ENCODE measurements at regions not wholly inside any gene's neighbourhood (a gene's known extent, or its start where the extent isn't known, plus 50 kb on each side); places are given as distances from the start of the nearest gene placed in this dataset.
"Not testable (repeated sequence)": the region's sequence is repeated elsewhere in the genome, so short reads cannot be mapped to it uniquely, and the experiment has no call there.

DNA sequence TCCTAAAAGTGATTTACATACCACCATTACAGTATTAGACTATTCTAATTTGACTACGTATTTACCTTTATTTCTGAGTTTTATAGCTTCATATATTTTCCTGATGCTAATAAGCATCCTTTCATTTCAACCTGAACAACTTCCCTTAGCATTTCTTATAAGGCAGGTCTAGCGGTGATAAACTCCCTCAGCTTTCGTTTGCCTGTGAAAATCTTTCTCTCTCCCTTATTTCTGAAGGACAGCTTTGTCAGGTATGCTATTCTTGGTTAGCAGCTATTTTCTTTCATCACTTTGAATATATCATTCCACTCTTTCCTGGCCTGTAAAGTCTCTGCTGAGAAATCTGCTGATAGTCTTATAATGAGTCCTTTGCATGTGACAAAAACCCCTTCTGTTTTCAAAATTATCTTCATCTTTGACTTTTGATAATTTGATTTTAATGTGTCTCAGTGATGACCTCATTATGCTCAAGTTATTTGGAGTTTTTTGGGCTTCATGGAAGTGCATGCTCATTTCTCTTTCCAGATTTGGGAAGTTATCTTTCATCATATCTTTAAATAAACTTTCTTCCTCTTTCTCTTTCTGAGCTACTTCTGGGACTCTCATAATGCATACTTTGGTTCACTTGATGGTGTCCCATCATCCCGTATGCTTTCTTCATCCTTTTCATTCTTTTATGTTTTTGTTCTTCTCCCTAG is 285.4 kb upstream of the PMFBP1 start:
- intact Hi-C loops (cut with DNase I): no loop called here
- Histone ChIP-seq H3K4me3 (no peak overlapping the region), H3K9me3 (peaks cover 6% of the 10 kb centered on the region), H3K36me3 (ENCODE audit: insufficient read depth in 1 of 2, low read depth in 1 of 2) (no peaks in the 10 kb centered on the region), H3K27ac (no peak overlapping the region), H3K27me3 (ENCODE audit: insufficient read depth in 3 of 3, low read length in 2 of 3) (no peaks in the 10 kb centered on the region), H3K4me1 (no peaks in the 10 kb centered on the region)
- ATAC-seq (no peak), DNase-seq (no peak)
- 93 to 96% (median 95%) methylated on average over 4 of the region's 4 CpGs for WGBS, 3 donors
- TF ChIP-seq, protein P1, sequence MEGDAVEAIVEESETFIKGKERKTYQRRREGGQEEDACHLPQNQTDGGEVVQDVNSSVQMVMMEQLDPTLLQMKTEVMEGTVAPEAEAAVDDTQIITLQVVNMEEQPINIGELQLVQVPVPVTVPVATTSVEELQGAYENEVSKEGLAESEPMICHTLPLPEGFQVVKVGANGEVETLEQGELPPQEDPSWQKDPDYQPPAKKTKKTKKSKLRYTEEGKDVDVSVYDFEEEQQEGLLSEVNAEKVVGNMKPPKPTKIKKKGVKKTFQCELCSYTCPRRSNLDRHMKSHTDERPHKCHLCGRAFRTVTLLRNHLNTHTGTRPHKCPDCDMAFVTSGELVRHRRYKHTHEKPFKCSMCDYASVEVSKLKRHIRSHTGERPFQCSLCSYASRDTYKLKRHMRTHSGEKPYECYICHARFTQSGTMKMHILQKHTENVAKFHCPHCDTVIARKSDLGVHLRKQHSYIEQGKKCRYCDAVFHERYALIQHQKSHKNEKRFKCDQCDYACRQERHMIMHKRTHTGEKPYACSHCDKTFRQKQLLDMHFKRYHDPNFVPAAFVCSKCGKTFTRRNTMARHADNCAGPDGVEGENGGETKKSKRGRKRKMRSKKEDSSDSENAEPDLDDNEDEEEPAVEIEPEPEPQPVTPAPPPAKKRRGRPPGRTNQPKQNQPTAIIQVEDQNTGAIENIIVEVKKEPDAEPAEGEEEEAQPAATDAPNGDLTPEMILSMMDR (IDR thresholded peaks at IDR 0.05): no peak

DNA sequence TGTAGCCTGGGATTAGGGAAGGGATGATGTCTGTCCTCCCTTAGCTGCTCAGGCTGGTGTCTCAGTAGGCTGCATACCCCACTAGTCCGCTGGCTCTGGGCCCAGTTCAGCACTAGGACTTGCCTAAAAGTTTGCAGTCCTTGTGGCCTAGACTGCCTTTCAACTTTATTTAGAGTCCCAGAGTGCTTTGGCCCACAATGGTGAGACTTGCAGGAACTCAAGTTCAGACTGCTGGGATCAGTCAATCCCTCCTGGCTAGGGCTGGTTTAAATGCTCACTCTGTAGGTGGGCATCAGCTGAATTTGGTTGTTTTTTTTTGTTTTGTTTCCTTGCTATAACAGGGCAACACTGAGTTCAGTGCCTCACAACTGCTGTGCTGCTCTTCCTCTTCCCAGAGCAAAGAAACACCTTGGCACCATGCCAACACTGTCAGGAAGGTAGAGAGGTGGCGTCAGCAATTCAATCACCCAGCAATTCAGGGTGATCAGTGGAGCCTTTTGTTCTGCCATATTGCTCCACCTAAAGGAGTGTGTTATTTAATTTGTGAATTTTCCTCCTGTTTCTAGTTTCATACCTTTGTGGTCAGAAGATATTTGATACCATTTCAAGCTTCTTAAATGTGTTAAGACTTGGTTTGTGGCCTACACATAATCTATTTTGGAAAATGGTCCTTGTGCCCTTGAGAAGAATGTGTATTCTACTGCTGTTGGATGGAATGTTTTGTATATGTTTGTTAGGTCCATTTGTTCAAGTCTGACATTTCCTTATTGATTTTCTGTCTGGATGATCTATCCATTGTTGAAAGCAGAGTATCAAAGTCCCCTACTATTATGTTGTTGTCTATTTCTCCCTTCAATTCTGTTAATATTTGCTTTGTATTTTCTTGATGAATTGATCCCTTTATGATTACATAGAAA is 284.0 kb upstream of the PMFBP1 start:
- Histone ChIP-seq H3K27ac (no peak overlapping the region), H3K4me1 (no peaks in the 10 kb centered on the region), H3K27me3 (ENCODE audit: insufficient read depth in 3 of 3, low read length in 2 of 3) (no peaks in the 10 kb centered on the region), H3K36me3 (ENCODE audit: insufficient read depth in 1 of 2, low read depth in 1 of 2) (no peaks in the 10 kb centered on the region), H3K4me3 (no peak overlapping the region), H3K9me3 (peaks cover 6% of the 10 kb centered on the region)
- TF ChIP-seq, protein P1 (IDR thresholded peaks at IDR 0.05): no peak
- intact Hi-C loops (cut with DNase I): no loop called here
- WGBS, 3 donors: 72 to 93% (median 87%) methylated on average over 2 of the region's 2 CpGs
- ATAC-seq (no peak), DNase-seq (no peak)

DNA sequence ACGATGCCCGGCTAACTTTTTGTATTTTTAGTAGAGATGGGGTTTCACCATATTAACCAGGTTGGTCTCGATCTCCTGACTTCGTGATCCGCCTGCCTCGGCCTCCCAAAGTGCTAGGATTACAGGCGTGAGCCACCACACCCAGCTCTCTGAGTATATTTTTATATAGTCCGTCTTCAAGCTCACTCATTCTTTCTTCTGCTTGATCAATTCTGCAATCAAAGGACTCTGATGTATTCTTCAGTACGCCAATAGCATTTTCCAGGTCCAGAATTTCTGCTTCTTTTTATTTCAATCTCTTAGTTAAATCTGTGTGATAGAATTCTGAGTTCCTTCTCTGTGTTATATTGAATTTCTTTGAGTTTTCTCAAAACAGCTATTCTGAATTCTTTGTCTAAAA is 281.9 kb upstream of the PMFBP1 start:
- H3K9me3 ChIP-seq: not testable (repeated sequence)

DNA sequence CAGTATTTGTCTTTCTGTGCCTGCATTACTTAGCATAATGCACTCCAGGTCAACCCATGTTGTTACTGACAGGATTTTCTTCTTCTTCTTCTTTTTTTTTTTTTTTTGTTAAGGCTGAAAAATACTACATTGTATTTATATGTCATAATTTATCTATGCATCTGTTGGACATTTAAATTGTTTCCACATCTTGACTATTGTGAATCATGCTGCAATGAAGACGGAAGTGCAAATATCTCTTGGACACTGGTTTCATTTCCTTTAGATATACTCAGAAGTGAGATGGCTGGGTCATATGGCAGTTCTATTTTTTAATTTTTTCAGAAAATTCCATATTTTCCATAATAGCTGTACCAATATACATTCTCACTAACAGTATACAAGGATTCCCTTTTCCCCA is 272.7 kb upstream of the PMFBP1 start:
- DNase-seq (no peak), ATAC-seq (no peak)
- H3K36me3 ChIP-seq (ENCODE audit: insufficient read depth in 1 of 2, low read depth in 1 of 2): no peaks in the 10 kb centered on the region
- H3K27ac ChIP-seq: no peak overlapping the region
- 87 to 94% (median 90%) methylated on average over 1 of the region's 1 CpG for WGBS, 3 donors
- TF ChIP-seq, protein P1 (IDR thresholded peaks at IDR 0.05): no peak
- no peaks in the 10 kb centered on the region for H3K27me3 ChIP-seq (ENCODE audit: insufficient read depth in 3 of 3, low read length in 2 of 3)
- intact Hi-C loops (cut with DNase I): no loop called here
- H3K4me3 ChIP-seq: no peak overlapping the region
- H3K9me3 ChIP-seq: peaks cover 3% of the 10 kb centered on the region
- H3K4me1 ChIP-seq: no peaks in the 10 kb centered on the region

More for the DNA sequence above, 281.9 kb upstream of the PMFBP1 start:
- ATAC-seq; DNase-seq; H3K36me3 ChIP-seq (ENCODE audit: insufficient read depth in 1 of 2, low read depth in 1 of 2); intact Hi-C loops (cut with DNase I); H3K27me3 ChIP-seq (ENCODE audit: insufficient read depth in 3 of 3, low read length in 2 of 3); H3K4me1 ChIP-seq; H3K4me3 ChIP-seq; H3K27ac ChIP-seq: not testable (repeated sequence)
- WGBS, 3 donors: 92 to 99% (median 97%) methylated on average over 9 of the region's 9 CpGs

DNA sequence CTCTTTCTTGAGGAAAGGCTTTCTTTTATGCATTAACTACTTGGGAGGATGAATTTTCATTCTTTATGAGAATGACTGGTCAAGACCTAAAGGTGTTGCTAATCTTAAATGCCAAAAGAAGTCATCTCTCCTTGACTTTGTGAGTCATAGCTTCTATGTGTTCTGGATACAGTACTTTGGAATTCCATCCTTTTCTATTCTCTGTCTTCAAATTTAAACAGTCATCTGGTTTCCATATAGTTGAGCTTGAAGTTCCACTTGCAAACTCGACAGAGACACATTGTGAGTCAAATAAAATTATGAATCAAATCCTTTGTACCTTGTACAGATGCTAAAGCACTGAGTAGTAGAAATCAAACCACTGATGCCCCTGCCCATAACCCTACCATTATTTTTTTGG is 271.9 kb upstream of the PMFBP1 start:
- Histone ChIP-seq H3K4me3 (no peak overlapping the region), H3K36me3 (ENCODE audit: insufficient read depth in 1 of 2, low read depth in 1 of 2) (no peaks in the 10 kb centered on the region), H3K9me3 (peaks cover 3% of the 10 kb centered on the region), H3K4me1 (no peaks in the 10 kb centered on the region), H3K27ac (no peak overlapping the region), H3K27me3 (ENCODE audit: insufficient read depth in 3 of 3, low read length in 2 of 3) (no peaks in the 10 kb centered on the region)
- intact Hi-C loops (cut with DNase I): no loop called here
- 69 to 79% (median 75%) methylated on average over 1 of the region's 1 CpG for WGBS, 3 donors
- ATAC-seq: no peak
- TF ChIP-seq, protein P1 (IDR thresholded peaks at IDR 0.05): no peak
- DNase-seq: no peak
